GM18868 (cell line): ENCODE measurements at regions not wholly inside any gene's neighbourhood (a gene's known extent, or its start where the extent isn't known, plus 50 kb on each side); places are given as distances from the start of the nearest gene placed in this dataset.

ENCODE experiments used
- ATAC-seq: cut with Tn5 transposase; IDR thresholded peaks from one replicate; pipeline ENCODE4 v1.9.1; 2021; ENCODE audit warnings: mild to moderate bottlenecking, moderate library complexity; ENCODE audit not compliant: unreplicated experiment

DNA sequence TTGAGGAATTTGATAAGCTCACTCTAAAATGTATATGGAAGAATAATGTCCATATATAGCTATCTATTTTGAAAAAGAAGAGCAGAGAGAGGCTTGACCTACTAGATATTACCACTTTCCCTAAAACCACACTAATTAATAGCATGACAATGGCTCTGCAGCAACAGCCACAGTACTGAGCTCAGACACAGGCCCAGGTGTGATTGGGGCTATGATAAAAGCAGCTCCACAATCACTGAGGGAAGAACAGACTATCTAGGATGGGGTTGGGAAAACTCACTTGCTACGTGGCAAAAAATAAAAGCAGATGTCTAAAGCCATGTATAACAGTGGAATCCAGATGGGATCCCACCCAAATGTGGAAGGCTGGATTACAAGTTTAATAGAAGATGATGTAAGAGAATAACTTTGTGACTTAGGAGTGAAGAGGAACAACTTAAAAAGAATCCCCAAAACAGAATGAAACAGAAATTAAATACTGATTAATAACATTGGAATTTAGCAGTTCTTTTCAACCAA, 80.8 kb upstream of the RAB4A start:
- ATAC-seq = no peak

DNA sequence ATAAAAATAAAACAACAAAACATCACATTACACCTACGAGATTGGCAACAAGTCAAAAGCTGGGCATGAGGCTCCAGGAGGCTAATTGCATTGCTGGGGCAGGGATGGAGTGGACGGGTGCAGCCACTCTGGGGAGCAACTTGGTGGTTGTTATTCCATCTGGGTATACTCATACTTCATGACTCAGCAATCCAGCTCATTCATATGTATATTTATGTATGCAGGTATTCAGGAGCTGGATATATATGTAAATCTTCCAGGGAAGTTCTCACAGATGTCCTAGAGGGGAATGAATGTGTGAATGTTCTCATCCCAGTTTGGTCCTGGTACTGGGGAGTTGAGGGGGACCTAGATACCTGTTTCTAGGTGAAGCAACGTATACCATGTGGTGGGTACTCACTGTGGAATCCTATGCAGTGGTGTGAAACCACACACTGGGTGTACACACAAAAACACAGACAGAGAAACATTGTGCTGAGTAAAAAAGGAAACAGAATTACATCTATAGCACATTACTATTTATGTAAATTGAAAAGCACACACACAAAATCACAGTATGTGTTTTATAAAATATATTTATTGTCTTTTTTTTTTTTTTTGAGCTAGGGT, 79.7 kb upstream of the RAB4A start:
- no peak for ATAC-seq

DNA sequence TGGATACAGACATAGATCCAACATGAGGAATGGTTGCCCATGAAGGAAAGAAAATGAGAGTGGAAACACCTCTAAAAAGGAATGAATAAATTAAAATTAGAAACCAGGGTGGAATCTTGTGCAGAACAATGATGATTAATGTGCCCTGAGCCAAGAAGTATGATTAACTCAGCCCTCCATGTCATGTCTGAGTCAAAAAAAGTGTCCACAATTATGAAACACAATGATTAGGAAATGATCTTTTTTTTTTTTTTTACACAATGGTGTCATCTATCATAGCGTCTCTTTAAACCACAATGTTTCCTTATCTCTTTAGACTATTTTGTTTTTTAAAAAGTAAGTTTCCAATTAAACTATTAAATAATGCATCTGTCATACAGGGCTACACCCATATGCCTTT, 78.9 kb upstream of the RAB4A start:
- ATAC-seq = no peak

DNA sequence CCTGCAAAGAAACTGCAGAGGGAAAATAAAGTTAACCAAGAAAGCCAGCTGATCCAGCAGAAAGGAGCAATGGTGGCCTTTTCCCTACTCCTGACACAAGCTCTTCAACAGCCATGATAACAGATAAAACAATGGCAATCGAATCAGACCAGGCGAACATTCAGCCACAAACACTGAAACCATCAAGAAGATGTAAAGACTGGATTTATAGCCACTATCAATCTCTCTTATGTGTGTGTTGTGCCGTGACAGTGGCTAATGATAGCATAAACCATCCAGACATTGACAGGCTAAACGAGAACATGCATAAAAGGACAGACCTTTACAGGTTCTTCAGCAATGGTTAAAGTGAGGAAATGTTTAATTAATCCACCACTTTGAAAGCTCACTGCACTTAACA, 78.1 kb upstream of the RAB4A start:
- no peak for ATAC-seq

DNA sequence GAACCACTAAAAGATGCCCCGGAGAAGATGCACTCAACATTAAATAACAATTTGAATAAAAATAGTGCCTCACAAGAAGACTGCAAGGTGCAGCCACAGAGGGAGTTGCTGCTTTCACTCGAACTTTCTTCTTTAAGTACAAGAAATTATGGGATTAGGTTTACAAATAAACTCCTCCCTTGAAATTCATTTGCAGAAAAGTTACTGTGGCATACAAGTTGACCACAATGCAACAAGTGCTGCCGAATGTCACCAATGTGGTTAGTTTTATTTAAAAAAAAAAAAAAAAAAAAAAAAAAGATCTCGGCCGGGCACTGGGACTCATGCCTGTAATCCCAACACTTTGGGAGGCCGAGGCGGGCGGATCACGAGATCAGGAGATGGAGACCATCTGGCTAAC, 76.8 kb upstream of the RAB4A start:
- ATAC-seq = no peak

DNA sequence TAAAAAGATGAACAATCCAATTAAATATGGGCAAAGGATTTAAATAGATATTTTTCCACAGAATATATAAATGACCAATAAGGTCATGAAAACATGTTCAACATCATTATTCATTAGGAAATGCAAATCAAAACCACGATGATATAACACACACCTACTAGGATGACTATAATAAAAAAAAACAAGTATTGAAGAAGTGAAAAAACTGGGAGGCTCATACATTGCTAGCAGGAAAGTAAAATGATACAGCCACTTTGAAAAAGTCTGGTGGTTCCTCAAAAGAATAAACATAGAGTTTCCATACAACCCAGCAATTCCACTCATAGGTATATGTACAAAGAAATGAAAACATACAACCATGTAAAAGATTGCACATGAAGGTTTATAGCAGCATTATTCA, 75.7 kb upstream of the RAB4A start:
- no peak for ATAC-seq

DNA sequence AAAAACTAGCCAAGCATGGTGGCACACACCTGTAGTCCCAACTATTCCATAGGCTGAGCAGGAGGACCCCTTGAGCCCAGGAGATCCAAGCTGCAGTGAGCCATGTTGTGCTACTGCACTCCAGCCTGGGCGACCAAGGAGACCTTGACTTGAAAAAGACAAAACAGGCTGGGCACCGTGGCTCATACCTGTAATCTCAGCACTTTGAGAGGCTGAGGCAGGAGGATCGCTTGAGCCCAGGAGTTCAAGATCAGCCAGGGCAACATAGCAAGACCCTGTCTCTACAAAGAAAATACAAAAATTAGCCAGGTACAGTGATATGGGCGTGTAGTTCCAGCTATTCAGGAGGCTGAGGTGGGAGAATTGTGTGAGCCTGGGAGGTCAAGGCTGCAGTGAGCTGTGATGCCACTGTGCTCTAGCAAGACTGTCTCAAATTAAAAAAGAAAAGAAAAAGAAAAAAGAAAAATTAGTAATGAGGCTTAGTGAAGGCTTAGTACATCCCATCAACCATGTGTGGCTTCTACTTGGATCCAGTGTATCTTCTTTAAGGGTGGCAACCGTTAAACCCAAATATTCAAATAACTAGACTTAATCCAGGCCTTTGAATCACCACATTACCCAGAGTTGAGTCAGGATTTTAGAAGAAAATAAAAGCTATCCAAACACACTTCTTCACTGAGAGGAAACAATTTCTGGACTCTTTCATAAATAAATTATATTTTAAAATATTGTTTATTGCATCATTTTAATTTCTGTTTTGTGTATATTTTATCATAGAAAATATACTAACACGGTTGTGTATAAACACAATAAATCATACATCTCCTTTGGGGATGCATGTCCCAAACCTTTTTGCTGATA, 74.3 kb upstream of the RAB4A start:
- no peak for ATAC-seq

DNA sequence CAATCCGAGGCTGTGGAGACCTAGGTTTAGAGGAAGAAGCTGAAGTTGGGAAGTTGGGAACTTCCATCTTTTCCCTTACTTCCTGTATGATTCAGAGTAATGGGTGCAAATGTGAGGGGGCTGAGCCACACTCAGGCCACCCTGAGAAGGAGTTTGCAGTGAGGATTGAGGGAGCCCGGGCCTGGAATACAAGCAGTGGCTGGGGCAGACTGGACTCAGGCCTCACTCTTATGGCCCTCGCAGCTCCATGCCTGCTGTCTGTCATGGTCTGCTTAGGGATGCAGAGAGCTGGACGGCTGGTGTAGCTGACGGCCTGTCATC, 73.7 kb upstream of the RAB4A start:
- no peak for ATAC-seq

DNA sequence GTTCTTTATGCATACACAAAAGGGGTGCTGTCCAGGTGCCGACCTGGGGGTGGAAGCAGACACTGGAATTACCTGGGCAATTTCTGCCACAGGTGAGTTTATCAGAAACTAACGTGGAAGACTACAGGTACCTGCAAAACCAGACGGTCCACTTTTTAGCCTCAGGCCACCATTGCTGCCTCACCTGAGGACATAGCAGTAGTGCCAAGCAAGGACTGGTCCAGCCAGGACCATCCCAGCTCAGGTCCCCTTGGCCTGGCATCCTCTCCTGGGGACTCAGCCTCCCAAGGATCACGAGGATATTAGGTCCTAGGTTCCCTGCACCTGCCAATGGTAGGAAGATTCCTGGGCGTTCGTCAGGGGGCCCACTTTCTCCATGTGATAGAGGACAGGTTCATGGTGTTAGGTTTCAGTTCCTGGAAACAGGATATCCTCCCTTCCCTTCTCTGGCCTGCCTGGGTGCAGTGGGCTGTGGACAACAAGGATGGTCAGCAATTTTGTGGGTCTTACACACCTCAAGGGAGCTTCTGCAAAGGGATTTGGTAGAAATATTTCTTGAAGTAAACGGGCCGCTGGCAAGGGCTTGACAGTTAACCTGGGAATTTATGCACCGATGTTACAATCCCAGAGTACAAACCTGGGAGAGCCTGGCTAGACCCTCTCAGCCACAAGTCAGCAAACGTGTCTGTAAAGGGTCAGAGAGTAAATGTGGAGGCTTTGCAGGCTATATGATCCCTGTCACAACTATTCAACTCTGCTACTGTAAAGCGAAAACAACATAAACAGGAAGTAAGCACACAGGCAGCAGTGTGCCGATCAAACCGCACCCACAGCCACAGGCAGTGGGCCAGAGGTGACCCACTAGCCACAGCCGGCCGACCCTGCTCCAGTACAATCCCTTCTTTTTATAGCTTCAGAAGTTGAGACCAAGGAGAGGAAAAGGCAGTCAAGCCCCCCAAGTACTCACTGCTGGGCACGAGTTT, 71.4 kb upstream of the RAB4A start:
- no peak for ATAC-seq

DNA sequence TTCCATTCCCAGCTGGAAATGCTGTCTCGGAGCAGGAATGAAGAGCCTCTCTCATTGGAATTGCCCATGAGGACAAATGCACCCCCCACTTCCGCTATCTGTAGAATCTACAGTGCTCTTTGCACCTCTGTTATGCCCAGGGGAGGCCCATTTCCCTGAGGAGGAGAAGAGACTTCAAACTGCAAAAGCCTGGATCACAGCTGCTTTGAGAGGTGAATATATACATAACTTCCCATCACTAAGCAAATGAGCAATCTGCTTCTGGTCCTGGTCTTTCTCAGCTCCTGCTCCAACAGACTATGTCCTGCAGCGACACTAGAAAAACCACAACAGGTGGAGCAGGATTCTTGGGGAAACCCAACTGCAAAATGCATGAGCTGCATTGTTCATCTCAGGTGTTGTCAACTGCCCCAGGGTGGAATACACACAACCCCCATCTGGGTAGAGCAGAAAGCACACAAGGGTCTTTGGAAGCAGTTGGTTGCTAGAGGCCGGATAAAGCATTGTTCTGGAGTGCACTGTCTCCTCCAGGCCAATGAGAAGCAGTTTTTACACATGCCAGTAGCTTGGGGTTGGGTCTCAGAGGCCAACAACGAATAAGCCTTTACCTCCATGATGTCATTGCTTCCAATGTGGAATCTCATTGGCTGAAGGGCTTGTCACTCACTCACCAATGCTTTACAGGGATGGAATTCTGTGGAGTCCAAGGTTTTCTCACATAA, 67.7 kb upstream of the RAB4A start:
- ATAC-seq = no peak

DNA sequence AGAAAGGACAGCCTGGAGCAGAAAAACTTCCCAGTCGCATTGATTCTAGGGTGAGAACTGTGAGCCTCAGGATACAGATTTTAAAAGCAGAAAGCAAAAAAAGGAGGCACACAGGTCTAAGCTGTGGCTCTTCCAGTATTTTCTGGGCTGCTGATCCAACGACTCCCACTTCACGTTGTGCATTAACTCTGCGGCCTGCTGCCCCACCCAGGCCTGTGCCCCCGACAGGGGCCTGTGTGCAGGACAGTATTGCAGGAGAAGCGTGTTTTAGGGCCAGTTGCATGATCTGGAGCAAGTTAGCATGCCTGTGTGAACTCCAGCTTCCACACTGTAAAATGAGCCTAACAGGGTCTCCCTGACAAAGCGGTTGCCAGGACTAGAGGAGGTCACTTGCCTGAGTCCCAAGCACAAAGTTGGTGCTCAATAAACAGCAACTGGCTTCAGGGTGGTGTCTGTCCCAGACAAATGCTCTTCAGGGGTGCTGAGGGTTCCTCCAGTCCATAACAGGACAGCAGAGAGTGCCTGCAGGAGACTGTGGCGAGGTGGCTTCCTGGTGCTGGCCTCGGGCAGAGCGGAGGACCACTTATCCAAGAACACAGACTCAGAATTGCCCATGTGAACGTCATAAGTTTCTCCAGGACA, 66.8 kb upstream of the RAB4A start:
- ATAC-seq = no peak

DNA sequence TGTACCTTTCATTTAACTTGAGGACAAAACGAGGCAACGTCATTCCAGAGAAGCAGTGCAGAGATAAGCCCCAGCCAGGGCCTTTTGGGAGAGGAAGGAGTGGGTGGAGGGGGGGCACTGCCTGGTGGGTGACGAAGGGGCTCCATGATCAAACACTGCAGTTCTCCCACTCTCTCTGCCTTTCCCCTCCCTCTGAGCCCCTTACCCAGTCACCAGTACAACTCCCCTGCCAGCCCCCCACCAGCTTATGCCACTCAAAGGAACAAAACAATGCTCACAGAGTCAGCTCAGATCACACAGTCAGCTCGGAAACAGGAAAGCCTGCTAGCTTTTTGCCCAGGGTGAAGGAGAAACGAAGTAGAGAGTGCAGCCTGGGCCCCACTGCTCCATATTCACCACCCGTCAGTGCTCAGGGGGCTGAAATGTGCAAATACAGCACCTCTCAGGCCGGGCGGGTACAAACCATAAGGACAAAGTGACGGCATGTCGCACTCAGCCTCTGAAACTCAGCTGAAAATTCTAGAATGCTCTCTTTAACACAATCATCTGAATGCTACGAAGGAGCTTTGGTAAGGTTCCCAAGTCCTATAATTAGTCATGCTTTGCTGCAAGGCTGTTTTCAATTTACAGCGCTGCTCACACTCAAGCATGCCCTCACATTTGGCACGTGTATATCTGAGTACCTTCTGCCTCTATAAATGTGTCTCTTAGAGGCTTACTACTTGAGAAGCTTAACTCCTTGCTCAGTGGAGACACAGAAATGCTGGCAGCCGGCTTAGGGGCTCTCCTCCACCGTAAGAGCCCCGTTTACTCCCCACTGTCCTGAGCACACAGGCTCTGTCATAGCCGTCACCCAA, 65.8 kb upstream of the RAB4A start:
- no peak for ATAC-seq

DNA sequence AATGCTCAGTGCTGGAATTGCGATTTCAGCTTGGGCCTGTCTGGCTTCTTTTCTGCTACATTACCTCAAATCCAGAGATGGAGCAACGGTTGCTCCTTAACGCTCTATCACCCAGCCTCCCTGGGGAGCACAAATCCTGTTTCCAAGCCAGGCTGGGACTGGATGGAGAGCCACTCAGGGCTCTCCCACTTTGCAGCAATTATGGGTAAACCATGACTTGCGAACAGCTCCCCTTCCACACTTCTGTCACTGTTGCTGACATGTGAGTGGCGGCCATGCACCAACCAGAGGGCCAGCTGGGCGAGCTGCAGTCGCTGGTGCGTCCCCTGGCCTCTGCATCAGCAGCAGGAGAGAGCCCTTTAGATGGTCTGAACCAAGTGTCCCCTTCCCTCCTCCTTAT, 65.1 kb upstream of the RAB4A start:
- no peak for ATAC-seq

DNA sequence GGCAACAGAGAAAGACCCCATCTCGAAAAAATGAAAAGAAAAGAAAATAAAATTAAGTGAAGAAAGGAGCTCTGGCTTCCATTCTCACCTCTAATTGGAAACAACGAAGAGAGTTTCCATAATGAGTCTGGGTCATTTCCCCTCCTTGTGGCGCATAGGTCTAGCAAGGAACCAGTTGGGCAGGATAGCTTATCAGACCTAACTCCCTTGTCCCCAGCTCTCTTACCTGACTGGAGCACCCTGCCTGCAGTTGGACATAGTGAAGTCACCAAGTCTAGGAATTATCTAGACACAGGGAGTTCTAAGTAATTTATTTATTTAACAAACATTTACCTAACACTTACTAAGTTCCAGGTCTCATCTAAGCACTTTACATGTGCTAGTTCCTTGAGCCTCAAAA, 63.0 kb upstream of the RAB4A start:
- no peak for ATAC-seq

DNA sequence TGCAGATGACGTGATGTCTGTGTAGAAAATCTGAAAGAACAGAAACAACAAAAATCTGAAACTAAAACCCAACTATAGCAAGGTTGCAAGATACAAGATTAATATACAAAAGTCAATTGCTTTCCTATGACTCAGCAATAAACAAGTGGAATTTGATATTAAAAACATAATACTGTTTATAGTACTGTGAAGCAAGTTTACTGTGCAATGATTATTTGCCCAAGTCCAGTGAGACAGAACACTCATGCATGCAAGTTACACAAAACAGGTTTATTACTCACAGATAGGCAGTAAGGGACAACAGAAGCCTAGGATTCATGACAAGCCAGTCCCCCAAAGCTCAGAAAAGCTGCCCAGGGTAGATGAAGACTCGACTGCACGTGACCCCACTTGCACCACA, 62.4 kb upstream of the RAB4A start:
- ATAC-seq = no peak

DNA sequence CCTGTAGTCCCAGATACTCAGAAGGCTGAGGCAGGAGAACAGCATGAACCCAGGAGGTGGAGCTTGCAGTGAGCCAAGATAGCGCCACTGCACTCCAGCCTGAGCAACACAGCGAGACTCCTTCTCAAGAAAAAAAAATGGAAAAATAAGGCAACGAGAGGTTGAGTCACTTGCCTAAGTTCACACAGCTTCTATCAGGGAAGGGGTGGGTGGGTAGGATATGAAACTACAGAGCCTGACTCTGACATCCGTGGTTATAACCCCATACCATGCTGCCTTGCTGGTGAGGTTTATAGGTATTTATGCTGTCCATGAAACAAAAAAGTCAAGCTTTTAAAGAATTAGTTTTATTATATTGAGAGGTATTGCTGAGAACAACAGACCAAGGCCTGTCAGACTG, 61.5 kb upstream of the RAB4A start:
- no peak for ATAC-seq

DNA sequence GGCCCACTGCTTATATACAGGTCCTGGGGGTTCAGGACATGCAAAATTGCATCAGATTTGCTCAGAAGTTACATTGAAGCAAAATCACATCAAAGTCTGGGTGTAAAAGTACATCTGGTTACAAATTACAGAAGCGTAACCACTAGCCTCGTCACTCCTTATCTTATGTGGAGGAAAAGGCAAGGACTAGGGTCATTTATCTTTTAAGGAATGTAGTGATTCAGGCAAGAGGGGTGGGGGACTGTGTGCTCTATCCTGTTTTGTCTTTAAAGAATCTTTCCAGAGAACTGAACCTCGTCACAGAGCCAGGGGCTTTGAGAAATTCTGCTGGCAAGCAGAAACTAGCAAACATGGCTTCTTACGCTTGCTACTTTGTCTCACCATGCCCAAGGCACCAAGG, 61.1 kb upstream of the RAB4A start:
- ATAC-seq = no peak

DNA sequence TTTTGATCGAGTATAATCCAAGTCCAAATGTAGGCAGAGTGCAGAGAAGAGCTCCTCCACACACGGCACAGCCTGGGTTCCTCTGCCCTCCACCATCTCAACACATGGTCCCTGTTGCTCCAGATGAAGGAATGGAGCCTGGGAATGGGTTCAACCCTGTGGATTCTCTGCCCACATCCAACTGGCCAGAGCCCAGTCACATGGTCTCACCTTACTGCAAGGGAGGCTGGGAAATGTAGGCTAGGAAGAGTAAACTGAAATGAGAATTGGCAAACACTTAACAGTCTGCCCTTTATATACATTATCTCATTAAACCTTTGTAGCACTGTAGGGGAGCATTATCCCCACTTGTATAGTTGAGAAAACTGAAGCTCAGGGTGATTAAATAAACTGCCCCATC, 60.1 kb upstream of the RAB4A start:
- ATAC-seq = no peak

DNA sequence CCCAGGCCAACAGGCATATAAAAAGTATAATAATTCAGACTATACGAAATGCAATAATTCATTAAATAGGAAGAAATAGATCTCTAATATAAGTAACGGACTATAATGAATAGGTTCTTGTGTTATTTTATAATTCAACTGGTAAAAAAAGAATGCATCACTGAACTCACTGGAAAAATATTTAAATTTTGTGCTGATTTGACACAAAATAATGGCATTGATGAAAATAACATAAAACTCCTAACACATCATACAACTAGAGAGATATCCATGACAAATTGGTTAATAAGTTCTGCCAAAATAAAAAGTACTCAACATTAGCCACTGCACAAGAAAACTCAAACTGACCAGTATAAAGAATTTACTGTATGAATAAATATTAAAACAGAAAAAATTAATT, 57.1 kb upstream of the RAB4A start:
- ATAC-seq = no peak
